HepG2 (cell line): ENCODE measurements at regions not wholly inside any gene's neighbourhood (a gene's known extent, or its start where the extent isn't known, plus 50 kb on each side); places are given as distances from the start of the nearest gene placed in this dataset.

Experiments used
- CCAR2 ChIP-seq: fragments of 200-400 bp; formaldehyde crosslinking; optimal IDR thresholded peaks from 2 replicates; pipeline ENCODE3; 2018; ENCODE audit warnings: low read depth, mild to moderate bottlenecking, low read length, moderate library complexity
- FOSL2 ChIP-seq: sonication (generic); formaldehyde crosslinking; IDR thresholded peaks from 2 replicates; pipeline ENCODE4 v1.4.0; 2020; ENCODE audit warnings: missing genetic modification reagents
- HNF1B ChIP-seq: sonication (generic); formaldehyde crosslinking; IDR thresholded peaks from 2 replicates; pipeline ENCODE4 v1.5.1; 2020; ENCODE audit warnings: mild to moderate bottlenecking, moderate library complexity, missing genetic modification reagents
- KDM6A ChIP-seq: IDR thresholded peaks from 2 replicates; pipeline ENCODE4 v1.6.1; 2016; ENCODE audit warnings: low read depth
- NPAS2 ChIP-seq: sonication (generic); formaldehyde crosslinking; IDR thresholded peaks from 2 replicates; pipeline ENCODE4 v1.8.0; 2022; ENCODE audit warnings: mild to moderate bottlenecking, missing genetic modification reagents, borderline replicate concordance
- ONECUT2 ChIP-seq: sonication (generic); formaldehyde crosslinking; IDR thresholded peaks from 2 replicates; pipeline ENCODE4 v1.4.0; 2020; ENCODE audit warnings: missing genetic modification reagents
- PLRG1 ChIP-seq: fragments of 450-650 bp; conservative IDR thresholded peaks from 2 replicates; pipeline ENCODE4 v1.6.1; 2016
- PRDM4 ChIP-seq: sonication (generic); formaldehyde crosslinking; IDR thresholded peaks from 2 replicates; pipeline ENCODE4 v1.9.0; 2021; ENCODE audit warnings: missing genetic modification reagents, borderline replicate concordance
- SOX13 ChIP-seq, 3 experiments: fragments of 450-650 bp in 1 of 3; sonication (generic) in 1 of 3; formaldehyde crosslinking in 1 of 3; IDR thresholded peaks in 2 of 3; conservative IDR thresholded peaks in 1 of 3; 2 replicates each; pipeline versions ENCODE4 v1.5.0 to v1.6.1; 2016 to 2020; ENCODE audit warnings: antibody characterized with exemption in 1 of 3, mild to moderate bottlenecking in 1 of 3, missing compliant biosample characterization in 1 of 3, missing genetic modification reagents in 1 of 3, moderate library complexity in 1 of 3
- TAF15 ChIP-seq: fragments of 200-400 bp; formaldehyde crosslinking; IDR thresholded peaks from one replicate; pipeline ENCODE4 v1.6.1; 2018; ENCODE audit warnings: mild to moderate bottlenecking, low read depth, low read length; ENCODE audit not compliant: poor library complexity, severe bottlenecking
- THAP11 ChIP-seq: IDR thresholded peaks from 2 replicates; pipeline ENCODE4 v1.6.1; 2016; ENCODE audit warnings: missing biosample characterization, missing genetic modification reagents
- ZNF124 ChIP-seq: sonication (generic); formaldehyde crosslinking; IDR thresholded peaks from 2 replicates; pipeline ENCODE4 v1.4.0; 2020; ENCODE audit warnings: missing genetic modification reagents
- ZNF644 ChIP-seq: IDR thresholded peaks from 2 replicates; pipeline ENCODE4 v1.6.1; 2016; ENCODE audit warnings: low read depth
- ZNF792 ChIP-seq: IDR thresholded peaks from 2 replicates; pipeline ENCODE4 v1.6.1; 2016
- TF ChIP-seq, protein P1 (sequence below): sonication (generic); formaldehyde crosslinking; IDR thresholded peaks from 2 replicates; pipeline ENCODE4 v1.4.0; 2020; ENCODE audit warnings: missing genetic modification reagents, borderline replicate concordance
- TF ChIP-seq, protein P2 (sequence below): sonication (generic); formaldehyde crosslinking; IDR thresholded peaks from 2 replicates; pipeline ENCODE4 v1.8.0; 2022; ENCODE audit warnings: missing genetic modification reagents, mild to moderate bottlenecking, moderate library complexity, borderline replicate concordance

- TF ChIP-seq TAF15 = no peak
- TF ChIP-seq PRDM4 = no peak
- TF ChIP-seq, protein P1, sequence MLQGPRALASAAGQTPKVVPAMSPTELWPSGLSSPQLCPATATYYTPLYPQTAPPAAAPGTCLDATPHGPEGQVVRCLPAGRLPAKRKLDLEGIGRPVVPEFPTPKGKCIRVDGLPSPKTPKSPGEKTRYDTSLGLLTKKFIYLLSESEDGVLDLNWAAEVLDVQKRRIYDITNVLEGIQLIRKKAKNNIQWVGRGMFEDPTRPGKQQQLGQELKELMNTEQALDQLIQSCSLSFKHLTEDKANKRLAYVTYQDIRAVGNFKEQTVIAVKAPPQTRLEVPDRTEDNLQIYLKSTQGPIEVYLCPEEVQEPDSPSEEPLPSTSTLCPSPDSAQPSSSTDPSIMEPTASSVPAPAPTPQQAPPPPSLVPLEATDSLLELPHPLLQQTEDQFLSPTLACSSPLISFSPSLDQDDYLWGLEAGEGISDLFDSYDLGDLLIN (CRISPR knock-in tag) = no peak
- no peak for TF ChIP-seq ONECUT2
- no peak; the same call in 1 of the 2 replicates for TF ChIP-seq ZNF124
- TF ChIP-seq SOX13 (IDR thresholded peaks at IDR 0.05) = peak; percentile 45; the same call in 1 of the 2 replicates
- no peak for TF ChIP-seq SOX13 (CRISPR knock-in tag; conservative IDR thresholded peaks at IDR 0.05 in 1 of 2, IDR thresholded peaks at IDR 0.05 in 1 of 2)
- peak; percentile 15; the same call in 1 of the 2 replicates for TF ChIP-seq FOSL2 (CRISPR knock-in tag)
- TF ChIP-seq ZNF644 (CRISPR knock-in tag) = no peak
- TF ChIP-seq HNF1B (CRISPR knock-in tag) = peak; percentile 70; the same call in 1 of the 2 replicates
- no peak for TF ChIP-seq KDM6A (CRISPR knock-in tag)
- TF ChIP-seq CCAR2 = peak; percentile 7
- no peak for TF ChIP-seq PLRG1
- TF ChIP-seq ZNF792 = no peak
- TF ChIP-seq NPAS2 (CRISPR knock-in tag) = no peak
- TF ChIP-seq, protein P2, sequence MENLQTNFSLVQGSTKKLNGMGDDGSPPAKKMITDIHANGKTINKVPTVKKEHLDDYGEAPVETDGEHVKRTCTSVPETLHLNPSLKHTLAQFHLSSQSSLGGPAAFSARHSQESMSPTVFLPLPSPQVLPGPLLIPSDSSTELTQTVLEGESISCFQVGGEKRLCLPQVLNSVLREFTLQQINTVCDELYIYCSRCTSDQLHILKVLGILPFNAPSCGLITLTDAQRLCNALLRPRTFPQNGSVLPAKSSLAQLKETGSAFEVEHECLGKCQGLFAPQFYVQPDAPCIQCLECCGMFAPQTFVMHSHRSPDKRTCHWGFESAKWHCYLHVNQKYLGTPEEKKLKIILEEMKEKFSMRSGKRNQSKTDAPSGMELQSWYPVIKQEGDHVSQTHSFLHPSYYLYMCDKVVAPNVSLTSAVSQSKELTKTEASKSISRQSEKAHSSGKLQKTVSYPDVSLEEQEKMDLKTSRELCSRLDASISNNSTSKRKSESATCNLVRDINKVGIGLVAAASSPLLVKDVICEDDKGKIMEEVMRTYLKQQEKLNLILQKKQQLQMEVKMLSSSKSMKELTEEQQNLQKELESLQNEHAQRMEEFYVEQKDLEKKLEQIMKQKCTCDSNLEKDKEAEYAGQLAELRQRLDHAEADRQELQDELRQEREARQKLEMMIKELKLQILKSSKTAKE (CRISPR knock-in tag) = no peak
- no peak for TF ChIP-seq THAP11
Observed at GRCh38 chr20:50306478-50307423, 116.1 kb downstream of the CEBPB start (continued).
